Activated T-cell treated with anti-CD3 and anti-CD28 coated beads, Interleukin-2, amount 50 U/mL, for 24 hours (primary cell): ENCODE measurements at regions not wholly inside any gene's neighbourhood (a gene's known extent, or its start where the extent isn't known, plus 50 kb on each side); places are given as distances from the start of the nearest gene placed in this dataset.
"Not testable (repeated sequence)": the region's sequence is repeated elsewhere in the genome, so short reads cannot be mapped to it uniquely, and the experiment has no call there.

ENCODE experiments used
- DNase-seq: peaks from one replicate; pipeline ENCODE4 v3.0.0-alpha.2; 2020
- H3K27ac Mint-ChIP-seq: 2 replicates; pipeline ENCODE4 v1.8.0; 2020; ENCODE audit warnings: mild to moderate bottlenecking, mixed read lengths
- H3K27me3 Mint-ChIP-seq: 2 replicates; pipeline ENCODE4 v1.8.0; 2020; ENCODE audit warnings: mixed read lengths
- H3K36me3 Mint-ChIP-seq: 2 replicates; pipeline ENCODE4 v1.8.0; 2020; ENCODE audit warnings: low read depth, mixed read lengths
- H3K4me1 Mint-ChIP-seq: 2 replicates; pipeline ENCODE4 v1.8.0; 2020; ENCODE audit warnings: low read depth, mixed read lengths
- H3K4me3 Mint-ChIP-seq: 2 replicates; pipeline ENCODE4 v1.8.0; 2020; ENCODE audit warnings: mild to moderate bottlenecking, moderate library complexity, mixed read lengths
- H3K9me3 Mint-ChIP-seq: 2 replicates; pipeline ENCODE4 v1.8.0; 2020; ENCODE audit warnings: mixed read lengths

DNA sequence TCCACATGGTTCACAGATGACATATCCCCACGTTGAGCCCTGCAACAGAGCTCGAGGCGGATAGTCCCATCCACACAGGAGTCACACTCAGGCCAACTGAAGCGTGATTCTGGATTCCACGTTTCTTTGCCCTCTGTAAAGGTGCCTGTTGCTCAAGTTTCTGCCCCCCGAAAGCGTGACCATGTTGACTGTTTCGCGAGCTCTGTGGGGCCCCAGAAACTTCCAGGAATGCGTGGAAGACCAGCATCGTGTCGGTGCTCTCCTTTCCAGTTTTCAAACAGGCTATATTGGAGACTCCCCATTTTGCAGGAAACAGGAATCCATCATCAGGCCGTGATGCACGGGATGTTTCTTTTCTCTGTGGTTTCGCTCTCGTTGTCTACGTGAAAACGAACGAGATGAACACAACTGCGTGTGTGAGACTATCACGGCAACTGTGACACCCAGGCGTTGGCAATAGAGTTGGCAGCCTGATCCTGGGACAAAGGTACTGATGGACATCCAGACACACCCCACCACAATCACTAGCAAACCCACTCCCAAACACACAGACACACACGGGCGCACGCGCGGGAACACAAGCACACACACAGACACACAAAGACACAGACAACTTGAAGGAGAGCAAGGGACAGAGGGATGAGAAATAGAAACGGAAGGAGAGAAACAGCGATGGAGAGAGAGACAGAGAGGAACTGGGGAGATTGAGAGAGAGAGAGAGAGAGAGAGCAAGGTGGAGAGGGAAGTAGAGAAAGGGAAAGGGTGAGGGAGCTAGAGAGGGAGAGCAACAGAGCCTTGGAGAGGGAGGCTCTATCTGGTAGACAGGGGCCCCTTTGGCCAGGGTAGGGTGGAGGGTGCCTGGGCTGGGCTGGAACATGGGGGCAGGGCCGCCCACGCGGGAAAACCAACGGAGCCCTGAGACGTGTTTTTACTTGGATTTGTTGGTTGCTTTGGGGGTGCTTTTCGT, 1609.3 kb downstream of the SPATA31A7 start:
- H3K9me3 Mint-ChIP-seq, H3K36me3 Mint-ChIP-seq, H3K27ac Mint-ChIP-seq: not testable (repeated sequence)
- peak; percentile 65 for DNase-seq
- Mint-ChIP-seq H3K4me3 (peak overlapping the region; percentile 53), H3K27me3 (peaks cover 43% of the 10 kb centered on the region), H3K4me1 (peaks cover 35% of the 10 kb centered on the region)

GRCh38 chr9:62799851-62800371, 1610.1 kb downstream of the SPATA31A7 start:
- Mint-ChIP-seq H3K27me3 (peaks cover 50% of the 10 kb centered on the region), H3K4me1 (peaks cover 35% of the 10 kb centered on the region)
- H3K27ac Mint-ChIP-seq: not testable (repeated sequence)

GRCh38 chr9:62800451-62801371, 1610.9 kb downstream of the SPATA31A7 start:
- not testable (repeated sequence) for H3K36me3 Mint-ChIP-seq, H3K9me3 Mint-ChIP-seq, H3K27ac Mint-ChIP-seq
- peaks cover 57% of the 10 kb centered on the region for H3K27me3 Mint-ChIP-seq
- H3K4me3 Mint-ChIP-seq: peak overlapping the region; percentile 80
- peaks cover 35% of the 10 kb centered on the region for H3K4me1 Mint-ChIP-seq
- peak; percentile 64 for DNase-seq

More at GRCh38 chr9:62799851-62800371, 1610.1 kb downstream of the SPATA31A7 start:
- H3K9me3 Mint-ChIP-seq, H3K36me3 Mint-ChIP-seq: not testable (repeated sequence)
- H3K4me3 Mint-ChIP-seq: peak overlapping the region; percentile 80
- peak; percentile 64 for DNase-seq

GRCh38 chr9:62801372-62801811, 1611.6 kb downstream of the SPATA31A7 start:
- H3K27ac Mint-ChIP-seq: peak overlapping the region; percentile 19
- peaks cover 62% of the 10 kb centered on the region for H3K27me3 Mint-ChIP-seq

DNA sequence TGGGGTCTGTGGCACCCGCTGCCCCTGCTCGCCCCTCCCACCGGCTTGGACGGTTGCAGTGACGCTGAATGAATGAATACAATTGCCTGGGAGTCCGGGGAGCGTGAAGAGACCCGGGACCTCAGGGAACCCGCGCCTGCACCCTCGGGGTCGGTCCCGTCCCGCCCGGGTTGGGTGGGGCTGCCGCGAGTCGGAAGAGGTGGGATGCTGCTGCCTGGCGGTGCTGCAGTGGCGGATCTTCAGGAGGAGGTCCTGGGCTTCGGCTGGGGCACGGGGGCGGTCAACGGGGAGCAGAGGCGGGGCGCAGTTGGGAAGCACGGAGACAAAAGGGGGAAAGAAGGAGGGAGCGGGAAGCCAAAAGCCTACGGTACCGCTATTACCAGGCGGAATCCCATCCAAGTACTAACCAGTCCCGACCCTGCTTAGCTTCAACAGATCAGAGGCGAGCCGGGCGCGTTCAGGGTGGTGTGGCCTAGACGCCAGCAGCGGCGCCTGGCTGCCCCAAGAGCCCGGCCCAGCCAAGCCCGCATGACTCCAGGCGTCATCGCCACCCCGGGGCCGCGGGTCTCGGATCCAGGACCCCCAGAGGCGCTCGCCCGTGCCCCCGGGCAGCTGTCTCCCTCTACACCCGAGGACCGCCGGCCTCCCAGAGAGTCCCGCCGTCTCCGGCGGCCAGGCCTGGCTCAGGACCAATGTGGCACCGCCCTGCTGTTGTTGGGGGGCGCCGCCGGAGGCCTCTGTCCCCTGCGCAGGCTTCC, 1612.3 kb downstream of the SPATA31A7 start:
- Mint-ChIP-seq H3K4me3 (peak overlapping the region; percentile 80), H3K4me1 (peaks cover 35% of the 10 kb centered on the region), H3K27me3 (peaks cover 62% of the 10 kb centered on the region), H3K27ac (peak overlapping the region; percentile 53)
- not testable (repeated sequence) for H3K36me3 Mint-ChIP-seq, H3K9me3 Mint-ChIP-seq
- DNase-seq: peak; percentile 89

More at GRCh38 chr9:62801372-62801811, 1611.6 kb downstream of the SPATA31A7 start:
- H3K36me3 Mint-ChIP-seq, H3K9me3 Mint-ChIP-seq: not testable (repeated sequence)
- peak overlapping the region; percentile 80 for H3K4me3 Mint-ChIP-seq
- DNase-seq: peak; percentile 52
- H3K4me1 Mint-ChIP-seq: peaks cover 35% of the 10 kb centered on the region

- peaks cover 64% of the 10 kb centered on the region for H3K27me3 Mint-ChIP-seq
These were observed 1612.9 kb downstream of the SPATA31A7 start for GRCh38 chr9:62802719-62803079.

GRCh38 chr9:62803099-62803498, 1613.3 kb downstream of the SPATA31A7 start:
- not testable (repeated sequence) for H3K36me3 Mint-ChIP-seq, H3K9me3 Mint-ChIP-seq, DNase-seq
- Mint-ChIP-seq H3K4me3 (peak overlapping the region; percentile 80), H3K4me1 (peaks cover 35% of the 10 kb centered on the region), H3K27ac (peak overlapping the region; percentile 6), H3K27me3 (peaks cover 68% of the 10 kb centered on the region)

More at GRCh38 chr9:62802719-62803079, 1612.9 kb downstream of the SPATA31A7 start:
- H3K4me1 Mint-ChIP-seq: peaks cover 35% of the 10 kb centered on the region
- H3K4me3 Mint-ChIP-seq: peak overlapping the region; percentile 80
- not testable (repeated sequence) for DNase-seq, H3K9me3 Mint-ChIP-seq, H3K36me3 Mint-ChIP-seq
- H3K27ac Mint-ChIP-seq: peak overlapping the region; percentile 31

DNA sequence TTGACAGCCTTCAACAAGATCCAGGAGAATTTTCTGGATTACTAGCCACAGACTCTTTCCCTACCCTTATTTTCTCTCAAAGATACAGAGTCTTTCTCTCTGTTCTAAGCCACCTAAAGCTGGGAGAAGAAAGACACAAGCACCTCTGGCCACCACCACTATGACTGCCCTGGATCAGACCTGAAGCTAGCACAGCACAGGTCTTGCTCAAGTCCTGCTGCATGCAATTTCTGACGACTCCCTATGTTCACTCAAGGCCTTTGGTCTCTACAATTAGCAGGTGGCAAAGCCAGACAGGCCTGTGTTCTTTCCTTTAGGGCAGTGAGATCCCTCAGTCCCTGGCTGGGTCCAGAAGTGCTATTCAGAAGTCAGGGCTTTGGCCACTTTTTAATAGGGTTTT, 1614.5 kb downstream of the SPATA31A7 start:
- H3K4me1 Mint-ChIP-seq: peaks cover 28% of the 10 kb centered on the region
- H3K36me3 Mint-ChIP-seq, DNase-seq, H3K9me3 Mint-ChIP-seq, H3K4me3 Mint-ChIP-seq, H3K27ac Mint-ChIP-seq: not testable (repeated sequence)
- peaks cover 64% of the 10 kb centered on the region for H3K27me3 Mint-ChIP-seq

DNA sequence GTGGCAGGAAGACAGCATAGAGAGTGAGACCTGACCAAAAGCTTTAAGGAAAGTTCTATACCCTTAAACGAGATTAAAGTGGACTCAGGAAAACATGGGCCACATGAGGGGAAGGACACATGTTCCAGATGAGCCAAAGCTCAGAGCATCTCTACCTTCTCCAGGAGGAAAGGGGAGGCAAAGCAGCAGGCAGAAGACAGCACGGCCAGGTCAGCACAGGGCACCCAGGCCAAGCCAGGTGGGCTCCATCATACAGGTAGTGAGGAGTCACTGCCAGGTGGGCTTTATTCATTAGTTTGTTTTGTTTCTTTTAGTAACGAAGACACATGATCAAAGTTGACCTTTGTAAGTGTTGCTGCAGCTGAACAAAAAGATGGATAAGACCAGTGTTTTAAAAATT, 1617.6 kb downstream of the SPATA31A7 start:
- H3K4me3 Mint-ChIP-seq, DNase-seq, H3K4me1 Mint-ChIP-seq, H3K36me3 Mint-ChIP-seq, H3K9me3 Mint-ChIP-seq, H3K27ac Mint-ChIP-seq: not testable (repeated sequence)
- peaks cover 36% of the 10 kb centered on the region for H3K27me3 Mint-ChIP-seq

DNA sequence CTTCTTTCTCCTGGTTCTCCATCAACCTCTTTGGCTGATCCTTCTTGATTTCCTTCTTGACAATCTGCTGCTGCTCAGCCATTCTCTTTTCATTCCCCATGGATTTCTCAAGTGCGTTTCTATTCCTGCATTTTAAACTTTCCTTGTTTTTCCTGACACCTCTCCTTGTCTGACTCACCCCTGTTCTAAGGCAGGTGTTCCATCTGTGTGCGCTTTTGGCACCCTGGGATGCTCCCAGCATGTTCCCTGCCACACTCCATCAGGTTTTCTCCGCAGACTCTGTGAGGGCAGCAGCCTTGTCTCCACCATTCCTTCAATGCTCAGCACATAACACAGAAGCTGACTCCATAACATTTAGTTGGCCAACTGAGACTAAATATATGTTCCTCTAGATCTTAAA, 1618.2 kb downstream of the SPATA31A7 start:
- not testable (repeated sequence) for H3K36me3 Mint-ChIP-seq, H3K27ac Mint-ChIP-seq, DNase-seq

GRCh38 chr9:62810318-62810717, 1620.5 kb downstream of the SPATA31A7 start:
- H3K4me1 Mint-ChIP-seq, H3K36me3 Mint-ChIP-seq, H3K27ac Mint-ChIP-seq, H3K9me3 Mint-ChIP-seq, DNase-seq, H3K4me3 Mint-ChIP-seq: not testable (repeated sequence)
- H3K27me3 Mint-ChIP-seq: peaks cover 32% of the 10 kb centered on the region

More for the DNA sequence above, 1618.2 kb downstream of the SPATA31A7 start:
- H3K27me3 Mint-ChIP-seq: peaks cover 34% of the 10 kb centered on the region
- H3K4me3 Mint-ChIP-seq, H3K9me3 Mint-ChIP-seq, H3K4me1 Mint-ChIP-seq: not testable (repeated sequence)

GRCh38 chr9:62810811-62811315, 1621.0 kb downstream of the SPATA31A7 start:
- H3K27ac Mint-ChIP-seq, H3K4me1 Mint-ChIP-seq, H3K36me3 Mint-ChIP-seq, DNase-seq, H3K4me3 Mint-ChIP-seq, H3K9me3 Mint-ChIP-seq: not testable (repeated sequence)
- H3K27me3 Mint-ChIP-seq: peaks cover 32% of the 10 kb centered on the region

- H3K4me3 Mint-ChIP-seq, H3K36me3 Mint-ChIP-seq: not testable (repeated sequence)
These were observed 1625.6 kb downstream of the SPATA31A7 start for GRCh38 chr9:62815436-62815835.

More at GRCh38 chr9:62815436-62815835, 1625.6 kb downstream of the SPATA31A7 start:
- not testable (repeated sequence) for H3K9me3 Mint-ChIP-seq, DNase-seq, H3K4me1 Mint-ChIP-seq, H3K27ac Mint-ChIP-seq
- H3K27me3 Mint-ChIP-seq: peaks cover 39% of the 10 kb centered on the region
